Mucosa of descending colon (tissue), 3 donors: ENCODE measurements at regions not wholly inside any gene's neighbourhood (a gene's known extent, or its start where the extent isn't known, plus 50 kb on each side); places are given as distances from the start of the nearest gene placed in this dataset.

Experiments used
- ATAC-seq: fragments of 200-7000 bp; cut with Tn5 transposase; one replicate; pipeline ENCODE4 v1.9.1; 2020; ENCODE audit warnings: mild to moderate bottlenecking, moderate library complexity
- DNase-seq, 3 donors: peaks; one replicate each; pipeline ENCODE4 v3.0.0-alpha.2; 2020
- H3K36me3 ChIP-seq: fragments of 200-600 bp; one replicate; pipeline ENCODE4 v1.8.0; 2021; ENCODE audit warnings: low read depth, mild to moderate bottlenecking
- H3K4me1 ChIP-seq: fragments of 200-600 bp; one replicate; pipeline ENCODE4 v1.8.0; 2021; ENCODE audit warnings: low read depth, mild to moderate bottlenecking
- H3K4me3 ChIP-seq: fragments of 200-600 bp; one replicate; pipeline ENCODE4 v1.8.0; 2021; ENCODE audit warnings: mild to moderate bottlenecking
- H3K9me3 ChIP-seq: fragments of 200-600 bp; one replicate; pipeline ENCODE4 v1.8.0; 2021; ENCODE audit warnings: mild to moderate bottlenecking
- CTCF ChIP-seq: fragments of 200-600 bp; IDR thresholded peaks from one replicate; pipeline ENCODE4 v1.8.0; 2022; ENCODE audit warnings: antibody characterized with exemption, mild to moderate bottlenecking
- intact Hi-C, 2 donors: fragments of 100-400 bp; cut with DNase I in 1 of 2; cut with micrococcal nuclease in 1 of 2; formaldehyde crosslinking; loops; one replicate each; pipeline versions ENCODE4 v1.11.0 to v1.11.1; 2022; cut with DNase I, micrococcal nuclease
- donor health status: DM: no; HTN: no; CAD: no; lungs with moderate emphysema.
- donor health status: DM: no; HTN: no; CAD: no.
- donor health status: DM: no; HTN: yes; CAD: no.

DNA sequence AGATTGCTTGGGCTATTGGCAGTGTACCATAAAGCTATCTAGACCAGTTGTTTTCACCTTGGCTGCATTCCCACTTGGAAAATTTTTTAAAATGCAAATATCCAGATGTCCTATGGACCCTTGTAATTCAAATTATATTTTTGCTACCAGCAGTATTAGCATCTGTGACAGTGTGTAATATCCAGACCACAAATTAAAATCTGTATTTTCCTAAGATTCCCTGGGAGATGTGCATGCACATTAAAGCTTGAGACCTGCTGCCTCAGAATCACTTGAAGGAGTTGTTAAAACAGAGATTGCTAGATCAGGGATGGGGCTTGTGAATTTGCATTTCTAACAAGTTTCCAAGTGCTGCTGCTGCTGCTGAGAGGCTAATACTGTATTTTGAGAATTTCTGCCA is 381.2 kb upstream of the PDE4D start:
- H3K9me3 ChIP-seq, result no peaks in the 10 kb centered on the region
- intact Hi-C loops, result no loop called here
- no peak overlapping the region for H3K4me3 ChIP-seq
- no peak for ATAC-seq
- H3K36me3 ChIP-seq, result no peaks in the 10 kb centered on the region
- no peak for TF ChIP-seq CTCF
- DNase-seq, result no peak
- no peaks in the 10 kb centered on the region for H3K4me1 ChIP-seq

- H3K4me3 ChIP-seq, result no peak overlapping the region
- H3K4me1 ChIP-seq, result no peaks in the 10 kb centered on the region
- intact Hi-C loops, result no loop called here
- ATAC-seq (no peak), DNase-seq (no peak)
- TF ChIP-seq CTCF, result no peak
- H3K36me3 ChIP-seq, result no peaks in the 10 kb centered on the region
- H3K9me3 ChIP-seq, result no peaks in the 10 kb centered on the region
Measured at GRCh38 chr5:60271517-60271916, 378.0 kb upstream of the PDE4D start.

- no peak for ATAC-seq
Measured at GRCh38 chr5:60267907-60268306, 374.4 kb upstream of the PDE4D start.

GRCh38 chr5:60263346-60263745 is 369.8 kb upstream of the PDE4D start:
- no peaks in the 10 kb centered on the region for H3K4me1 ChIP-seq
- intact Hi-C loops, result no loop called here
- no peak for TF ChIP-seq CTCF
- ATAC-seq (no peak), DNase-seq (no peak)
- H3K4me3 ChIP-seq, result no peak overlapping the region
- no peaks in the 10 kb centered on the region for H3K36me3 ChIP-seq
- H3K9me3 ChIP-seq, result no peaks in the 10 kb centered on the region

More at GRCh38 chr5:60267907-60268306, 374.4 kb upstream of the PDE4D start:
- Histone ChIP-seq H3K4me3 (no peak overlapping the region), H3K9me3 (no peaks in the 10 kb centered on the region), H3K4me1 (no peaks in the 10 kb centered on the region), H3K36me3 (no peaks in the 10 kb centered on the region)
- no peak for TF ChIP-seq CTCF
- intact Hi-C loops, result no loop called here
- DNase-seq, result no peak

DNA sequence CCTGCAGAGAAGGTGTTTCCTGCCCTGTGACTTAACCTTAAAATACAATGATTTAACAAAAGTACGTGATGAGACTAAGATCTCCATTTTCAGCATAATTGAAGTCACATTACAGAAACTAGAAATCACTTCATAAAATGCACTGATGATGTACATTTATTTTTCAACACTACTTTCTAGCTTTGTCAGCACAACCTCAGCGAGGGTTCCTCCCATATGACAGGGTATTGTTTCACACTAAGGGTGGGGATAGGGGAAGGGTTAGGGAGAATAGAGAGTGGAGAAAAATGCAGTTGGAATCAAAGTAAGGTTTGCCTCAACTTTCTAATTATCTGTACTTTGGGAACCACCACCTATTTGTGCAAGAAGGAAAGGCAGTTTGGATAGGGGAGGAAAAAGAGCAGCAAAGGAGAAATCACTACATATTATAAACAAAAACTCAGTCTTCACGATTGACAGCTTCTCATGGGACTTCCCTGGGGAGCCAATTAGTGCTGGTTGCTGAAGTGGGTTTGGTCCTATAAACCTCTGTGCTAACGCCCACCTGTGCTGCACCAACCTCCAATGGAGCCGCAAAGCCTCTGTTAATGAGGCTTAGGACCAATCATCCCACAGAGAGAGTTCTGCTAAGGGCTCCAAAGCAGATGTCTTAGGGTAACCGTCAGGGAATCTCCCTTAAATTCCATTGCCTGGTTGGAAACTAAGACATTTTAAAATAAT is 369.2 kb upstream of the PDE4D start:
- Histone ChIP-seq H3K9me3 (no peaks in the 10 kb centered on the region), H3K4me3 (no peak overlapping the region), H3K4me1 (no peaks in the 10 kb centered on the region), H3K36me3 (no peaks in the 10 kb centered on the region)
- no peak for TF ChIP-seq CTCF
- ATAC-seq, result no peak
- DNase-seq, result no peak
- intact Hi-C loops, result no loop called here

DNA sequence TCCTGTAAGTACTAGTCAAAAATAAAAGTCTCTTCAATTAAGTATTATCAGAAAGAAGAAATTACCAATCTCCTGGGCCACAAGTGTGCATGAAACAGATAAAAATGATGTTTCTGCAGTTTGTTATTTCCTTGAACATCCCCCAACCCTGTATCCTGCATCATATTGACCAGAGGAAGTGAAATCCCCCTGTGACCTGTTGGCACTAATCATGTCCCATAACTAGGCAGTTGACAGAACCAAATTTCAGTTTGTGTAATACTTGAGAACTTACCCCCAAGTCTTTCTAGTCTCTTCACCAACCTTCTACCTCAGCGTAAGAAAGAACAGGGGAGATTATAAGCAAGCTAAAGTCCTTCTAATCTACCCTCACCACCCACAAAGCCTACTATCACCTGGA is 368.2 kb upstream of the PDE4D start:
- intact Hi-C loops, result no loop called here
- Histone ChIP-seq H3K9me3 (no peaks in the 10 kb centered on the region), H3K36me3 (no peaks in the 10 kb centered on the region), H3K4me1 (no peaks in the 10 kb centered on the region), H3K4me3 (no peak overlapping the region)
- no peak for ATAC-seq
- TF ChIP-seq CTCF, result no peak
- no peak for DNase-seq
